Astrocyte (in vitro differentiated cells and primary cell): ENCODE measurements at regions not wholly inside any gene's neighbourhood (a gene's known extent, or its start where the extent isn't known, plus 50 kb on each side); places are given as distances from the start of the nearest gene placed in this dataset.

Experiments
- EZH2 ChIP-seq: IDR thresholded peaks from 2 replicates; pipeline ENCODE4 v1.6.1; 2012; ENCODE audit warnings: mild to moderate bottlenecking, low read length, inconsistent platforms; ENCODE audit not compliant: insufficient read depth
- TF ChIP-seq, protein P1 (sequence below): IDR thresholded peaks from 2 replicates; pipeline ENCODE4 v1.5.1; 2011; ENCODE audit warnings: low read depth, mild to moderate bottlenecking, inconsistent platforms, low read length, moderate library complexity; ENCODE audit not compliant: insufficient read depth

DNA sequence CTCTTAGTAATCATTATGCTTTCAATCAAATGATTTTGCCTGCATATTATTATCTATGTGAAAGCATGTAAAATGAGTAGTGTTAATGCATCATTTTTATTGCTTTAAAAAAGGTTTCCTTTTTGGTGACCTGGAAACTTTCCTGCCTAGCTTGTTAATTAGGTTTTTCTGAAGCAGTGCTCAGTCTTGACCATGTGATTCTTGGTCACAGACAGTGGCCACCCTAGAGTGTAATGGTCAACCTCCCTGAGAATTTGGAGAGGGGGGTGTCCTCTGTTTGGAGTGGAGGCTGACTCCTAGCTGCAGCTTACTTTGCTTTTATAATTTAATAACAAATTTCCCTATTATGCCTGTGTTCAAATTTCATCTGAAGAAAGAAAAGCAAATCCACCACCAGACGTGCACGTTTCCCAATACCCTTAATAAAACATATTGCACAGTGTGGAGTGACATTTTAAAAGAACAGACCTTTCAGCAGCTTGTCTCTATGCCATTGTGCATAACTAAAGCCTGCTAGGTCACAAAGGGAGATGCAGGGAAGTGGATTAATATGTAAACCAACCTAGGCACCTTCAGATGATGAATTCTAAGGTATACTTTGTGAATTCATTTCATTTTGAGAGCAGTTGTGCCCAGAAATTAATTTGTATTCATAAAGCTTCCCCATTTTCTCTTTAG lies 130.6 kb downstream of the RPRM start:
- no peak for TF ChIP-seq EZH2
- TF ChIP-seq, protein P1, sequence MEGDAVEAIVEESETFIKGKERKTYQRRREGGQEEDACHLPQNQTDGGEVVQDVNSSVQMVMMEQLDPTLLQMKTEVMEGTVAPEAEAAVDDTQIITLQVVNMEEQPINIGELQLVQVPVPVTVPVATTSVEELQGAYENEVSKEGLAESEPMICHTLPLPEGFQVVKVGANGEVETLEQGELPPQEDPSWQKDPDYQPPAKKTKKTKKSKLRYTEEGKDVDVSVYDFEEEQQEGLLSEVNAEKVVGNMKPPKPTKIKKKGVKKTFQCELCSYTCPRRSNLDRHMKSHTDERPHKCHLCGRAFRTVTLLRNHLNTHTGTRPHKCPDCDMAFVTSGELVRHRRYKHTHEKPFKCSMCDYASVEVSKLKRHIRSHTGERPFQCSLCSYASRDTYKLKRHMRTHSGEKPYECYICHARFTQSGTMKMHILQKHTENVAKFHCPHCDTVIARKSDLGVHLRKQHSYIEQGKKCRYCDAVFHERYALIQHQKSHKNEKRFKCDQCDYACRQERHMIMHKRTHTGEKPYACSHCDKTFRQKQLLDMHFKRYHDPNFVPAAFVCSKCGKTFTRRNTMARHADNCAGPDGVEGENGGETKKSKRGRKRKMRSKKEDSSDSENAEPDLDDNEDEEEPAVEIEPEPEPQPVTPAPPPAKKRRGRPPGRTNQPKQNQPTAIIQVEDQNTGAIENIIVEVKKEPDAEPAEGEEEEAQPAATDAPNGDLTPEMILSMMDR = no peak
